NOMO-1 treated with DMSO at 0.1 percent for 48 hours (cell line): ENCODE measurements at regions not wholly inside any gene's neighbourhood (a gene's known extent, or its start where the extent isn't known, plus 50 kb on each side); places are given as distances from the start of the nearest gene placed in this dataset.

Experiments used
- DNase-seq: peaks from one replicate; lab custom pipeline; 2025; ENCODE audit not compliant: unreplicated experiment; lab: John Stamatoyannopoulos, UW

DNA sequence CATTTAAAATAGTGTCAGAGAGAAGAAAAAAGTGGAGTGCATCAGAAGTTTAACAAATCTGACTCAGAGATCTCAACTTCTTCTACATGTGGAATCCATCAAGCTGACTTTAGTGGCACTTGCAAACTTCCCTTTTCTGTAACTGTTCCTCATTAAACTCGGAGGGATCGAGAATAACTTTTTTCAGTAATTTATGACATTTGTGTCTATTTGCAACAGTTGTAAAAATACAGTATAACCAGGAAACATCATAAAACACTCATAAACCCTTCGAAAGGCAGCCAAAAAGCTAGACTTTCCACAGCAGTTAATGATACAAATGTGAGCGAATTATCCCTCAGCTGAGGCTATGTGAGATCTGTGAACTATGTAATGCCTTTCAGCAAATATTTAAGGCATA, 1936.8 kb upstream of the SEL1L start:
- peak; percentile 94 for DNase-seq

DNA sequence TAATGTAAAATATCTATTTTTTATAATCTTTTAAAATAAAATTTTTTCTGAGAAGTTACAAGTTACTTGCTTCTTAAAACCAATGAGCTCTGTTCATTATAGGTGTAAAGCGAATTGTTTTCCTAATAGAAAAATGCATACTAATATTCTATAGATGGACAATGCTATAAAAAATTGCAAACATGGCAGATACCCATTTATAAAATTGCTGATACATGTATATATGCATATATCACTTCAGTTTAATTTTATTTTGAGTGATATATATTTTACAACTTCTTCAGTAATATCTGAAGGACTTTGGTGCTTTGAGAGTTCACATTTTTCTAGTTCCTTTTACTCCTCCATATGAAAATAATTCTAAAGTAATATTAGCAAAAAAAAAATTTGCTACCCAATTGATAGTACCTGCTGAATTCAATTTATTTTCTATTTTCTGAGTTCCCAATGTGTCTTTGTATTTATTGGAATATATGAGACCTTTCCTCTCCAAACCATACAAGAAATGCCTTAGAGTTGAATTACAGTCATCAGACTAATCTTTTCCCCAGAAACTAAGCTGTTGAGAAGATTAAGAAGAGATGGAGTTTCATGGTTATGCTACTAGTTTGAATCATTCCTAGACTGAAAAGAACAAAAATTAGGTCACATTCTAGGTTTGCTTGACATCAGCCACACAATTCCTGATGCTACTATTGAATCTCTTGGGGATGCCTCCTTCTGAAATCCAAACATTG, 1937.5 kb upstream of the SEL1L start:
- DNase-seq: no peak

DNA sequence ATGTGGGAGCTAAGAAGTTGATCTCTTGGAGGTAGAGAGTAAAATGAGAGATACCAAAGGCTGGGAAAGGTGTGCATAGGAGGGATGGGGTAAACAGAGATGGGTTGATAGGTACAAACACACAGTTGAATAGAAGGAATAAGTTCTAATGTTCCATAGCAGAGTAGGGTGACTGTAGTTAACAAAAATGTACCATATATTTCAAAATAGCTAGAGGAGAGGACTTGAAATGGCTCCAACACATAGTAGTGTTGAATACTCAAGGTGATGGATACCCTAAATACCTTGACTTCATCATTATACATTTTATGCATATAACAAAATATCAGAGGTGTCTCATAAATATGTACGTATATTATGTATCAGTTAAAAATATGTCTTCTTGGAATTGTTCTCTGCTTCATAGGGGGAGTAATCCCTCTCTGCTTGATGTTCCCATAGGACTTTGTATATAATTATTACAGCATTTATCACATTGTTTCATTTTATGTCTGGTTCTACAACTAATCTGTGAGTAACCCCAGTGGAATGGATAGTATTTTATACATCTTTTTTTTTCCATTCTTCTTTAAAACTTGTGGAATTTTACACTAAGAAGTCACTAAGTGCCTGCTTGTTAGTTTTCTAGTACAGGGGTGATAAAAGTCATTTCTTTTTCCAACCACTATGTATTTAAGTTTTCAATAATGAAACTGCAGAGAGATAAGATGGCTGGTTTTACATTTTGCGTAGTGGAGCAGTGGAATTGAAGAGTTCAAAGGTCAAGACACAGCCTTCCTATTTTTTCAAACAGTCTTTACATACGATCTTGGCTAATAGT, 1940.0 kb upstream of the SEL1L start:
- DNase-seq: no peak

DNA sequence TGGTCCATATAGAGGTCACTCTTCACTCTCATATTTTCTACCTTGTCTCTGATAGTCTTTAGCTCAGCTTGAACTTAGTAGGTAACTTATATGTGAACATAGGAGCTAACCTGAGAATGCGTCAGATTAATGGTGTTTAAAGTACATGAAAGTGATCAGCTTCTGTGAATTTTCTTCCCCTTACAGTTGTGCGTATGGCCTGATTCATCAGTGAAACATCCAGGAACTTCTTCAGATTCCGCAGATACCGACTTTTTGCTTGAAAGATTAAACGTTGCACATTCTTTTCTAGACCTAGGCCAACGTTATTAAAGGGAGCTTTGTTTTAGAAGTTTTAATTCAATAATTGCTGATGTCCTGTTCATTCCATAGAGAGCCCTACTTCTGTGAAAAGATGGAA, 1945.1 kb upstream of the SEL1L start:
- DNase-seq: no peak

DNA sequence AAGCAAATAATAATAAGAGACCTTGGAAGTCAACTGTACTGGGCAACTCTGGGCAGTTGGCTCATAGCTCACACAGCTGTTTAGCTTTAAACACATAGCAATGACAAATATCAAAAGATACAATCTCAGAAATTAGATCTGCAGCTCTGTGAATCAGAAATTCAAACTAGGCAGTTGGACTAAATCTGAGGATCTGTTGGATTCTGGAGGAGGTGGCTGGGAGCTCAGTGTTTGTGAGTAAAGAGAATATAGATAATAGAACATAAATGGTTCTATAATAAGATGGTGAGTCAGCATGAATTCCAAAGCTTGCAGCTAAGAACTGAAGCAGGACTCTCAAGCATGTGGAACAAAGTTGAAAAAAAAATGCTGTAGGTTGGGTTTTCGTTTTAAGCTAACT, 1949.4 kb upstream of the SEL1L start:
- no peak for DNase-seq

DNA sequence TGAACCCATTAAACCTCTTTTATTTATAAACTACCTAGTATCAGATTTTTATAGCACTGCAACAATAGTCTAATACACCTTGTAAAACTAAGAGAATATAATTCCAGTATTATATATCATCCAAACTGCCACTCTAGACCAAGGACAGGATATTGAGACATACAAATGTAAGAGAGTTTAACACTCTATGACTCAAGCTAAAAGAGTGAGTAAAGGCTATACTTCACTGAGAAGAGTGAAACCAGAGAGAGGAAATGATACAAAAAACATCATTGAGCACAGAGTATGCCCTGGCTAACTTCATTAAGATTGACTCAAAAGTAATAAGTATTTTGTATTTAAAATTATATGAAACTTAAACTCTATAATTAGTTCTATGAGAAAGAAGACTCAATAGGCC, 1951.9 kb upstream of the SEL1L start:
- peak; percentile 67 for DNase-seq

DNA sequence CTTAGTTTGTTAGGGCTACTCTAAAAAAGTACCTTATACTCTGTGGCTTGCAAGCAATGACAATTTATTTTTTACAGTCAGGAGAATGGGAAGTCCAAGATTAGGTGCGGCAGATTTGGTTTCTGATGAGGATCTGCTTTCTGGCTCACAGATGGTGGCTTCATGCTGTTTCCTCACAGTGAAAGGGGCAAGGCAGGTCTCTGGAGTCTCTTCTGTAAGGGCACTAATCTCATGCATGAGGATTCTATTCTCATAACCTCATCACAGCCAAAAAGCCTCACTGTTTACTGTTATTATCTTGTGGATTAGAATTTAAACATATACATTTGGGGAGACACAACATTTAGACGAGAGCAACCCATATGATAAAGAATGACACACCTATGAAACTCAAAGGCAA, 1957.4 kb upstream of the SEL1L start:
- DNase-seq: peak; percentile 43

DNA sequence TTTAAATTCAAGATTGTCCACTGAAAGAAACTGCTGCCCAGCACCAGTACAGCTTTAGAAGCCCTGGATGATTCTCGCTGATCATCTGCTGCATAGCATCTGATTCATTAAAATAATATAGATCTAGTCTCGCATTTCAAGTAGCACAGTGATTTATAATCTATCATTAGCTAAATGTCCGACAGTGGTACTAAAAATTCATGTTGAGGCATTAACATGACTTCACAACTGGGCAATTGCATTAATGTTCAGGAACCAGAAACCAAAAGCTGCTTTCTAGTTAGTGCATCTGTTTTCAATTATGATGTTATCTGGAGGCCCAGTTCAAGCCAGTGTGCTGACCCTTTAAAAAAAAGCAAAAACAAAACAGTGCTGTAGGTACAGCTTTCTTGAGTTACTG, 1987.2 kb upstream of the SEL1L start:
- DNase-seq: no peak

DNA sequence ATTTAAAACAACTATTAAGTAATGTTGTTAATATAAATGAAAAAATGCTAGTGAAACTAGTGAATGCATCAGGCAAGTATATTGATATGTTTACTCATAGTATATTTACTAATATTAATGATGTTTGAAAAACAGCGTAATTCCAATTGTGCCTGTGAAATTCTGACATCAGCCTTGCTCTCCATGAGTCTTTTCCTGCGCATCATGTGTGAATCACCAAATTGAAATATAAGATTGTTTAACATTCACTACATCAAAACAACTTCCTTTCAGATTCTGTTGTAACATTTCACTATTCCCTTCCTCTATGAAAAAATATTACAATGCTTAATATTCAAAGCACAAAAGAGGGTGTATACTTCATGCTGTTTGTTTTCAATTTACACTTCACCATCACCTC, 1995.9 kb upstream of the SEL1L start:
- no peak for DNase-seq

DNA sequence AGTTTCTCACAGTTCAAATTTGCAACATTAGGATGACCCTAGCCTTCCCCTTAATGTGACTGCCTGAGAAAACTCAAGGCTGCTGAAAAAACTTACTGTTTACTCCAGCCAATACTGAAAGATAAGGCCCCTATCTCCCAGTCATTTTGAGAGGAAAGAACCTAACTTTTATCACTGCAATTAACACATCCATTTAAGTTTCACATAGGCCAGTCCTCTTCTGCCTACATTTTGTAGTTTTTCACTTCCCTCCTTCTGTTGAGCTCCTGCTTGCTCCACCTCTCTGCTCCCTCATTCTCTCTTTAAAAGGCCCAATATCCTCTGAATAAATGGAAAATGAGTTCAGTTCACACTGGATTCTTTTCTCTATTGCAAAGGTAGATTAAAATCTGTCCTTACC, 1996.2 kb upstream of the FLRT2 start:
- no peak for DNase-seq

DNA sequence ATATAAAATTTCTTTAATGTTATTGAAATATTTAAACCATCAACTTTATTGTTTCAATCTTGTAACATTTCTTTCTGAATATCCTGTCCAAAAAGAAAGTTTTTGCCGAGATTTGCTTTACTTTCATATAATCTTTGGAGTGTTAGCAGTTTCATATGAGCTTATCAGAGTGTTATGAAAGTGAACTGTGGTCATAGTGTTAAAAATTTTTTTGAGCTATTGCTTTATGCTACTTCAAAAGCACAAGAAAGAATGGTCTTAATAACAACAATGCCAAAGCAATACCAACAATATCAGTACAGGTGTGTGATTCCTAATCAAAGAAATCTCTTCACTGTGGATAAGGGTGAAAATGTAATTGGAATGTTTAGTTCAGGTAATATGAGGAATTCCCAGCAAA, 1994.9 kb upstream of the FLRT2 start:
- DNase-seq: no peak

DNA sequence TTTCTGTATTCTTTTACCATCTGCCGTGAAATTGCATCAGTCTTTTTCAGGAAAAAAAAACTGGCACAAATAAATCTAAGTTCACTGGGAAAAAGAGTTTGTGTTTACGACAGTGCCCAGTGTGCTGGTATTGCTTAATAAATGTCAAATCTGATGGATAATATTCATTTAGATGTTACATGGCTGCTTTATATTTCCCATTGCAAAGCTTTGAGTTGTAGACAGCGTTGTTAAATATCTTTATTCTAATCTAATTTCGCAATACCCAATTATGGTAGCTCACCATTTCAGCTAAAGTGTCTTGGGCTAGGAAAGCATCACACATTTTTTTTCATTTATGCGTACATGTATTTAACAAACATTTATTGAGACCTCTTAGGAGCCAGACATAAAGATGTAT, 1994.5 kb upstream of the FLRT2 start:
- DNase-seq: no peak

DNA sequence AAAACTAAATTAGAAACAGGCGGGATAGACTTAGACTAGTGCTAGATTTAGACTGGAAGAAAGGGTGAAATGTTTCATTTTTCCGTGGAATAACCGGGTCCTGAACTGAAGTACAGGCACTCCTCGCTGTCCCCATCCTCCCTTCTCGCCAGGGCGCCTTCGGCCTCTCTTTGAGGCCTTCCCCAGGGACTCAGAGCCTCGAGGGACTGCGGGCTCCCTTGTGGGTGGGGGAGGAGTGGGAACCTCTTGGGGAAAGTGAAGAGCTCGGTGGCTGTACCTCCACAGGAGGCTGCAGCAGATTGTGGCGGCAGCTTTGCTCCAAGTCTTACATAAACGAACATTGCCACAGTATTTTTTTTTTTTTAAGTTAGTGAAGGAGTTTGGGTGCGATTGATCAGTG, 1988.8 kb upstream of the FLRT2 start:
- DNase-seq: no peak

DNA sequence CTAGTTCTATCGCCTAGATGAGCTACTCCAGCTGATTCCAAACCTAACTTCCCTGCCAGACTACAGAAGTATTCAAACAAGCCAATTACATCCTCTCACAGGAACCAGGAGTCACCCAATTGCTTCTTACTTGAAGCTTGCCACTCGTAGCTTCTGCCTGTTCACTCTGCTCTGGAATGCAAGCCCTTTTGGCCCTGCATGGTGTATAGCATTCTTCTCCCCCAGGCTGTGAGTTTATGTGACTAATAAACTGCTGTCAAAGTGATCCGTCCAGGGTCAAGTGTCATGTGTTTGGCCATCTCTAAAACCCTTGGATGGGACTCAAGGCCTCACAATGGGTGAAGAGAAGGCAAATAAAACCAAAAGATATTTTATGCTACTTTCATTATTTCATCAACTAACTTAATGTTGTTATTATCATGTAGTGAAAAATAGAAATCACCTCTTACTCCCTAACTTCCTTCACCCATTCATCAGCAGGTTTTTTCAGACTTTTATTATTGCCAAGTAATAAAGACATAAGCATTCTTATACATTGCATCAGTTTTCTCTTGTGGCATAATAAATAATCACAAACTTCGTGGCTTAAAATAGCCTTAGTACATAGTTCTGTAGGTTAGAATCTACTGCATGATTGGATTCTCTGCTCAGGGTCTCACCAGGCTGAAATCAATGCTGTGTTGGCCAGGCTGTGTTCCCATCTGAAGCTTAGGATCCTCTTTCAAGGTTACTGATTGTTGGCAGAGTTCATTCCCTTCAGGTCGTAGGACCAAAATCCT, 1981.7 kb upstream of the FLRT2 start:
- DNase-seq: no peak

DNA sequence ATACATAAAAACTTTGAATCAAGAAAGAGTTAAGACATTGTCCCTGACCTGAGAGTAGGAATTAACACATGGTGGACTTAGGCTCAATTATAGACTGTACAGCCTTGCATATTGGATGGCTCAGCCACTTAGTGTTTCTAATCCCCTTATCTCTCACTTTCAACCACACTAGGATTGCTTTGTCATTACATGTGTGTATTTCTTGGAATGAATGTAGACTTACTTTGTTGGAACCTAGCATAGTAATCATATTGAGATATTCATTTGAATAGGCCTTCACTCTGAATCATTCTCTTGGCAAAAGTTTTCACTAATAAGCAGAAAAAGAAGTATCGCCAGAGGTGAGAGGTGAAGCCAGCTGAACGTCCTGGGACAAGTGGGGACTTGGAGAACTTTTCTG, 1973.9 kb upstream of the FLRT2 start:
- no peak for DNase-seq

DNA sequence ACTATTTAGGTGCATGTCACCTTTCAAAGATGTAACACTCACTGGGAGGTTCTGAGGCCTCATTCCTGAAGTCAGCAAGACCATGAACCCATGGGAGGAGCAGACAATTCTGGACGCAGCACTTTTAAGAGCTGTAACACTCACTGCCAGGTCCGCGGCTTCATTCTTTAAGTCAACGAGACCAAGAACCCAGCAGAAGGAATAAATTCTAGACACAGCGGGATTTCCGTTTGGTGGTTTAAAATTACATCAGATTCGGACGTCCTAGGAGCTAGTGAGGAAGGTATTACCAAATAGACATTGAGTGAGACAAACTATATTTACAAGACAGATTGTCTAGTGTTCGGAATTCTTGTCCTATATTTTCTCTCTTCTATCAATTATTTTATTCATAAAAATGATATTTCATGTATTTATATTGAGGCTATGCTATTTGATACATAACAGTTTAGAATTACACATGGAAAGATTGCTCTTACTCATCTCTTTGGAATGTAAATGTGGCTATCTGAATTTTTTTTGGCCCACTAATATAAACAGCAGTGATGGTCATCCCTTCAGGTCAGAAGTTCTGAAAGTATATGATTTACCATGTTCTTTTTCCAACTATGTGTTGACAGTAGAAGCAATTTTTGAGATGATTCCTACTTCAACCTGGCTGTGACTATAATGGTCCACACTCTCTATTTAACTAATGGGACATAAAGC, 1973.0 kb upstream of the FLRT2 start:
- DNase-seq: no peak

DNA sequence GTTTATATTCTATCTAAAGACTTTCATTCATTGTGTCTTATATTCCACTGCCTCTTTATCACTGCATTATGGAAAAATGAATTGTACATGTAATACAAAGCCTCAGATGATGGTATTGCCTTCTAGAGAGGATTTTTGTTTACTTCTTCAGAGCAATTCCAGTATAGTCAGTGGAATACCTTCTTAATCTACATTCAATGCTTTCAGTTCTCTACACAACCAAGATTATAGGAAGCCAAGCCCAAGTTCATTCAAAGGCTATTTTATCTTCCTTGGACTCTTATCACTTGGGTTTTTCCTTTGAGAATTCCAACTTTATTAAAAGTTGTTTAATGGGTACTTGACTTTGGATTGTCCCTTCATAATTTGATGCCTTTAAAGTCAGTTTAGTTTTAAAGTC, 1971.0 kb upstream of the FLRT2 start:
- DNase-seq: no peak

DNA sequence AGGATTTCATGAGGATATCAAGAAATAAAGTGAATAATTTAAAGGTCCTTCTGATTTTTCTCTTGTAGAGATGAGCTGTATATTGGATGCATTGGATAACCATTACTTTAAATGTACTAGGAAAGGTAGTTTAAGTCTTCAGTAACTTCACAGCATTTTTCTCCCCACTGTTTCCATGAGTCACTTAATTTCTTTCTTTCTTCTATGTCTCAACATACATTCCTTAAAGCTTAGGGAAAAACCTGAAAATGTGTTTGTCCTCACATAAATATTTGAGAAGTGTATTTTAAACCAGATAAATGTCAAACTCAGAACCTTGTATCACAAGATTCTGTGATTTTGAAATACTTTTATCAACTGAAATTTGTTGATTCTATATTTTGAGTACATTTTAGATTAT, 1970.2 kb upstream of the FLRT2 start:
- no peak for DNase-seq

DNA sequence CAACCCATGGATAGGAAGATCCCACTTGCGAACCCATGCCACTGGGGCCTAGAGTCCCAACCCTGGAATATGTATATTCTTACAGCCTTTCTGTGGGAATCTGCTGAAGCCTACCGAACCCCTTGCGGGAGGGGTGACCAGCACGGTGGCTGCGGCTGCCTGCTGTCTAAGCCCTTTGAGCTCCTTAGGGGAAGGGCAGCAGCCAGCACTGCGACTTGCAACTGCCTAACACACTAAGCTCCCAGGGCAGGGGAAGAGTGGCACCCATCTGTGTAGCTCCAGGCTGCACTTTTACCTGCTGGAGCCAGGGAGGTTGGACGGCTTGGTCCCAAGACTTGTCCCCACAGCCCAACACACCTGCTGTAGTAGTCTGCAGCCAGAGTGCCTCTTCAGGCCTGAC, 1968.7 kb upstream of the FLRT2 start:
- no peak for DNase-seq

DNA sequence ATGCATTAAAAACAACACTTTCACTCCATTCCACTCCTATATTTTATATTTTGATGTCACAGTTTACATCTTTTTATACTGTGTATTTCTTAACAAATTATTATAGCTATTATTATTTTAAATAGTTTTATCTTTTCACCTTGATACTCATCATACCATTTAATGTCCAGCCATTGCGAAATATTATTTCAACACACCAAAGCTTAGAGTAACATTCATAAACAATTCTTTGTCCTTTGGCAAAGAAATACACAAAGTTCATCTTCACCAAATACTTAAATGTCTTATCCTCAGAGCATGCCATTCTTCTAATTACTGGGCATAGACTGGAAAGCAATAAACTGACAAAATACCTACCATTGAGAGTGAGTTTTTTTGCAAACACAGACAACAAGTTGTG, 1963.4 kb upstream of the FLRT2 start:
- no peak for DNase-seq

DNA sequence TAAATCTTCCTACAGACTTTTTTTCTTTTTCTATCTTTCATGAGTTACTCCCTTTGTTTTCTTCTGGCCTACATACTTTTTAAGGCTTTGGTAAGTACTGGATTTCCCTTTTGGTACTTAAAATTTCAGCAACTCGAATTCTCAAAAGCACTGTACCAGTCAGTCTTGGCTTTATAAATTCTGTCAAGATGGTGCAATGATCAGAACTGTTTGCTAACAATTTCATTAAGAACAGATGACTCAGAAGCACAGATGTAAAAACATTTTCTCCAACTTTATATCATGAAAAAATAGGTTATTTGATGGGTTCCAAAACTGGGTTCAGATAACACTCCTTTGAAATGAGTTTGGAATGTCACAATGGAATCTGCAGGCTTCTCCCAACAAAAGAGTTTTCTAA, 1961.8 kb upstream of the FLRT2 start:
- DNase-seq: no peak
